B cell (primary cell): ENCODE measurements at regions not wholly inside any gene's neighbourhood (a gene's known extent, or its start where the extent isn't known, plus 50 kb on each side); places are given as distances from the start of the nearest gene placed in this dataset.

Experiments used
- ATAC-seq: fragments of 200-7000 bp; cut with Tn5 transposase; one replicate; pipeline ENCODE4 v1.10.0; 2021; ENCODE audit warnings: low read depth, mild to moderate bottlenecking, moderate number of reproducible peaks, moderate library complexity
- CTCF ChIA-PET: fragments of 350-600 bp; sonication (Branson Sonifier 250); formaldehyde crosslinking; loops from one replicate; lab custom pipeline; 2021; ENCODE audit warnings: antibody characterized with exemption, inconsistent platforms; lab: Charles Lee
- POLR2A ChIA-PET: fragments of 350-600 bp; sonication (Branson Sonifier 250); formaldehyde crosslinking; loops from one replicate; lab custom pipeline; 2021; ENCODE audit warnings: antibody characterized with exemption; lab: Charles Lee
- DNase-seq: peaks from one replicate; pipeline ENCODE4 v3.0.0; 2013
- H2AFZ ChIP-seq: 2 replicates; pipeline ENCODE4 v1.6.1; 2012; ENCODE audit warnings: mild to moderate bottlenecking, low read depth, low read length; ENCODE audit not compliant: insufficient read depth, poor library complexity, severe bottlenecking
- H3K27ac ChIP-seq, 2 donors: 1 replicate in 1 of 2; 2 replicates in 1 of 2; pipeline ENCODE4 v1.5.1; 2012 to 2013; ENCODE audit warnings: low read length in 2 of 2, mild to moderate bottlenecking in 2 of 2, moderate library complexity in 1 of 2
- H3K27me3 ChIP-seq, 4 experiments: fragments of 200-600 bp in 1 of 4; sonication (generic) in 1 of 4; replicated peaks in 1 of 4; 1 replicate in 2 of 4; 2 replicates in 2 of 4; pipeline versions ENCODE4 v1.6.1 to v1.7.0; 2013 to 2016; ENCODE audit warnings: low read length in 3 of 4, mild to moderate bottlenecking in 2 of 4, mixed read lengths in 1 of 4, moderate library complexity in 1 of 4; ENCODE audit not compliant: insufficient read depth in 4 of 4, control insufficient read depth in 3 of 4; ENCODE audit errors: control extremely low read depth in 1 of 4
- H3K36me3 ChIP-seq, 2 experiments: replicated peaks in 1 of 2; 1 replicate in 1 of 2; 2 replicates in 1 of 2; pipeline versions ENCODE4 v1.6.1 to v1.7.1; 2013; ENCODE audit warnings: low read length in 1 of 2; ENCODE audit not compliant: insufficient read depth in 2 of 2, control insufficient read depth in 1 of 2; ENCODE audit errors: control extremely low read depth in 1 of 2, extremely low read depth in 1 of 2
- H3K4me1 ChIP-seq, 2 donors: fragments of 200-600 bp in 1 of 2; sonication (generic) in 1 of 2; 1 replicate in 1 of 2; 2 replicates in 1 of 2; pipeline versions ENCODE4 v1.5.1 to v1.6.1; 2013 to 2017; ENCODE audit warnings: low read length in 2 of 2; ENCODE audit not compliant: control insufficient read depth in 2 of 2, insufficient read depth in 2 of 2
- H3K4me2 ChIP-seq: replicated peaks from 2 replicates; pipeline ENCODE3; 2012; ENCODE audit warnings: mild to moderate bottlenecking, low read depth, low read length; ENCODE audit not compliant: poor library complexity, severe bottlenecking
- H3K4me3 ChIP-seq, 5 experiments: fragments of 200-600 bp in 1 of 5; sonication (generic) in 1 of 5; 1 replicate in 3 of 5; 2 replicates in 2 of 5; pipeline versions ENCODE4 v1.5.1 to v1.7.0; 2011 to 2016; ENCODE audit warnings: low read length in 4 of 5, mild to moderate bottlenecking in 4 of 5, low read depth in 2 of 5, control low read depth in 1 of 5, moderate library complexity in 1 of 5; ENCODE audit not compliant: insufficient read depth in 1 of 5; ENCODE audit errors: control extremely low read depth in 1 of 5, extremely low read depth in 1 of 5
- H3K79me2 ChIP-seq: fragments of 200-600 bp; sonication (generic); one replicate; pipeline ENCODE4 v1.6.0; 2016; ENCODE audit warnings: low read length; ENCODE audit not compliant: control insufficient read depth, insufficient read depth
- H3K9ac ChIP-seq: fragments of 200-600 bp; sonication (generic); 2 replicates; pipeline ENCODE4 v1.6.1; 2017; ENCODE audit warnings: mild to moderate bottlenecking, low read length, moderate library complexity
- H3K9me3 ChIP-seq, 3 donors: one replicate each; pipeline versions ENCODE4 v1.6.1 to v1.7.1; 2013; ENCODE audit warnings: low read length in 2 of 3; ENCODE audit not compliant: control insufficient read depth in 2 of 3, insufficient read depth in 1 of 3; ENCODE audit errors: control extremely low read depth in 1 of 3
- H4K20me1 ChIP-seq: 2 replicates; pipeline ENCODE4 v1.6.0; 2012; ENCODE audit warnings: mild to moderate bottlenecking, low read length; ENCODE audit not compliant: insufficient read depth, control insufficient read depth, poor library complexity, severe bottlenecking
- H3K27ac Mint-ChIP-seq: one replicate; pipeline ENCODE4 v1.8.0; 2021; ENCODE audit warnings: mixed read lengths
- H3K27me3 Mint-ChIP-seq: one replicate; pipeline ENCODE4 v1.8.0; 2021; ENCODE audit warnings: mixed read lengths
- H3K4me1 Mint-ChIP-seq: one replicate; pipeline ENCODE4 v1.8.0; 2021; ENCODE audit warnings: mixed read lengths
- H3K4me3 Mint-ChIP-seq: one replicate; pipeline ENCODE4 v1.8.0; 2021; ENCODE audit warnings: mixed read lengths
- H3K9me3 Mint-ChIP-seq: one replicate; pipeline ENCODE4 v1.8.0; 2022; ENCODE audit warnings: mixed read lengths; ENCODE audit not compliant: insufficient read depth
- CTCF ChIP-seq: fragments of 200-600 bp; IDR thresholded peaks from one replicate; pipeline ENCODE4 v1.8.0; 2022; ENCODE audit warnings: antibody characterized with exemption, mild to moderate bottlenecking
- EZH2 ChIP-seq: IDR thresholded peaks from 2 replicates; pipeline ENCODE4 v1.6.1; 2012; ENCODE audit warnings: borderline replicate concordance, low read depth, mild to moderate bottlenecking, moderate library complexity, low read length; ENCODE audit not compliant: insufficient read depth, poor library complexity, severe bottlenecking
- WGBS: methylation state at CpG from one replicate; pipeline ENCODE4 v1.1.5; 2013; ENCODE audit warnings: missing lambda C conversion rate; ENCODE audit not compliant: insufficient coverage; 5-methylcytosine and 5-hydroxymethylcytosine counted together
- intact Hi-C: fragments of 100-400 bp; cut with micrococcal nuclease; formaldehyde crosslinking; loops from one replicate; pipeline ENCODE4 v1.10.0; 2022

- no peak overlapping the region for H2AFZ ChIP-seq
- ATAC-seq: no peak
- 83% methylated on average over 1 of the region's 4 CpGs for WGBS
- peaks cover 0 to 7% (median 4%) of the 10 kb centered on the region in 3 donors for H3K9me3 ChIP-seq
- H3K9ac ChIP-seq: no peak overlapping the region
- H3K36me3 ChIP-seq: no peaks in the 10 kb centered on the region
- no peaks in the 10 kb centered on the region for H3K4me1 ChIP-seq
- H3K9me3 Mint-ChIP-seq: peaks cover 7% of the 10 kb centered on the region
- no peak overlapping the region for H3K4me2 ChIP-seq
- no peaks in the 10 kb centered on the region for H3K79me2 ChIP-seq
- H3K27me3 Mint-ChIP-seq: peaks cover 34% of the 10 kb centered on the region
- no peak overlapping the region for H3K27ac ChIP-seq
- no peaks in the 10 kb centered on the region for H4K20me1 ChIP-seq
- H3K4me3 Mint-ChIP-seq: no peak overlapping the region
- H3K4me1 Mint-ChIP-seq: no peaks in the 10 kb centered on the region
- no peaks in the 10 kb centered on the region for H3K27me3 ChIP-seq
- H3K4me3 ChIP-seq: no peak overlapping the region
- TF ChIP-seq EZH2: no peak
- no peak for TF ChIP-seq CTCF
- POLR2A ChIA-PET: no interaction called here
- DNase-seq: no peak
- intact Hi-C loops: no loop called here
- CTCF ChIA-PET: no interaction called here
- H3K27ac Mint-ChIP-seq: no peak overlapping the region
Observed at GRCh38 chr6:17006543-17006942, 95.3 kb upstream of the STMND1 start.

- ATAC-seq: no peak
- Histone ChIP-seq H3K4me3 (no peak overlapping the region), H3K36me3 (no peaks in the 10 kb centered on the region), H3K9ac (no peak overlapping the region), H3K79me2 (no peaks in the 10 kb centered on the region), H3K27ac (no peak overlapping the region), H3K9me3 (peaks cover 0 to 7% (median 4%) of the 10 kb centered on the region in 3 donors), H3K4me2 (no peak overlapping the region), H4K20me1 (no peaks in the 10 kb centered on the region), H3K4me1 (no peaks in the 10 kb centered on the region), H2AFZ (no peak overlapping the region), H3K27me3 (no peaks in the 10 kb centered on the region)
- Mint-ChIP-seq H3K4me3 (no peak overlapping the region), H3K27ac (no peak overlapping the region), H3K27me3 (peaks cover 34% of the 10 kb centered on the region), H3K4me1 (no peaks in the 10 kb centered on the region), H3K9me3 (peaks cover 2% of the 10 kb centered on the region)
- no peak for DNase-seq
- ChIA-PET CTCF (no interaction called here), POLR2A (no interaction called here)
- intact Hi-C loops: no loop called here
- no CpG with 5 or more reads among the region's 1 CpG for WGBS
- TF ChIP-seq EZH2 (no peak), CTCF (no peak)
Observed at GRCh38 chr6:17004269-17004668, 97.6 kb upstream of the STMND1 start.
